Head of caudate nucleus (tissue), 42 donors: ENCODE measurements at regions not wholly inside any gene's neighbourhood (a gene's known extent, or its start where the extent isn't known, plus 50 kb on each side); places are given as distances from the start of the nearest gene placed in this dataset.
A peak's percentile ranks its signal among the peaks of the same experiment; 100 is the strongest.

Experiments used
- DNase-seq, 42 donors: peaks; one replicate each; pipeline versions ENCODE4 v3.0.0 to v3.0.0-alpha.2; 2020 to 2021; ENCODE audit warnings: mixed read lengths in 7 of 42
- intact Hi-C: fragments of 100-400 bp; cut with DNase I; formaldehyde crosslinking; loops from one replicate; pipeline ENCODE4 v1.15.0; 2022

GRCh38 chr20:22473293-22473692 lies 111.1 kb downstream of the FOXA2 start:
- intact Hi-C loops = no loop called here

GRCh38 chr20:22472447-22473100 lies 111.8 kb downstream of the FOXA2 start:
- DNase-seq = no peak
- intact Hi-C loops = no loop called here

More at GRCh38 chr20:22473293-22473692, 111.1 kb downstream of the FOXA2 start:
- DNase-seq = no peak

GRCh38 chr20:22471156-22471836 lies 113.1 kb downstream of the FOXA2 start:
- intact Hi-C loops = no loop called here
- no peak for DNase-seq

- DNase-seq = no peak
Observed at GRCh38 chr20:22470620-22471026, 113.7 kb downstream of the FOXA2 start.

GRCh38 chr20:22466447-22467171 lies 117.8 kb downstream of the FOXA2 start:
- intact Hi-C loops = no loop called here

More at GRCh38 chr20:22470620-22471026, 113.7 kb downstream of the FOXA2 start:
- intact Hi-C loops = no loop called here

GRCh38 chr20:22465622-22466446 lies 118.5 kb downstream of the FOXA2 start:
- no peak for DNase-seq
- intact Hi-C loops = no loop called here

More at GRCh38 chr20:22466447-22467171, 117.8 kb downstream of the FOXA2 start:
- no peak for DNase-seq

- DNase-seq = no peak
- intact Hi-C loops = no loop called here
Observed at GRCh38 chr20:22464312-22465003, 119.9 kb downstream of the FOXA2 start.

GRCh38 chr20:22462975-22463914 lies 121.1 kb downstream of the FOXA2 start:
- intact Hi-C loops = no loop called here
- DNase-seq = no peak

- intact Hi-C loops = no loop called here
- DNase-seq = no peak
Observed at GRCh38 chr20:22460803-22461202, 123.6 kb downstream of the FOXA2 start.

GRCh38 chr20:22460231-22460630 lies 124.1 kb downstream of the FOXA2 start:
- intact Hi-C loops = no loop called here
- no peak for DNase-seq

GRCh38 chr20:22459754-22460153 lies 124.6 kb downstream of the FOXA2 start:
- intact Hi-C loops = no loop called here
- DNase-seq = no peak

- DNase-seq = no peak
- intact Hi-C loops = no loop called here
Observed at GRCh38 chr20:22456109-22456508, 128.3 kb downstream of the FOXA2 start.

- intact Hi-C loops = no loop called here
- DNase-seq = no peak
Observed at GRCh38 chr20:22455259-22455658, 129.1 kb downstream of the FOXA2 start.

- intact Hi-C loops = no loop called here
- DNase-seq = peak in 2 of 42 donors; percentile 15 to 52
Observed at GRCh38 chr20:22453244-22454080, 130.9 kb downstream of the FOXA2 start.

GRCh38 chr20:22452442-22453011 lies 131.8 kb downstream of the FOXA2 start:
- intact Hi-C loops = no loop called here
- no peak for DNase-seq

- DNase-seq = no peak
- intact Hi-C loops = no loop called here
Observed at GRCh38 chr20:22450537-22450936, 133.8 kb downstream of the FOXA2 start.
